ENCODE measurements at regions not wholly inside any gene's neighbourhood (a gene's known extent, or its start where the extent isn't known, plus 50 kb on each side); places are given as distances from the start of the nearest gene placed in this dataset.

- TF ChIP-seq ZBTB33 (IDR thresholded peaks at IDR 0.05; ENCODE audit: extremely low read depth, insufficient replicate concordance, low read length) = no peak
- no peak for TF ChIP-seq POLR2AphosphoS5 (IDR thresholded peaks at IDR 0.05; ENCODE audit: low read depth, low read length)
- TF ChIP-seq FOSL1 (IDR thresholded peaks at IDR 0.05; ENCODE audit: low read depth) = no peak
- no peak for TF ChIP-seq POLR2A (IDR thresholded peaks at IDR 0.05; ENCODE audit: borderline replicate concordance, extremely low read depth, insufficient read depth, insufficient read length)
- no peak for TF ChIP-seq EZH2phosphoT487 (IDR thresholded peaks at IDR 0.05; ENCODE audit: borderline replicate concordance)
- TF ChIP-seq SIN3A (IDR thresholded peaks at IDR 0.05; ENCODE audit: low read depth) = no peak
- no peak for TF ChIP-seq TCF7L2 (IDR thresholded peaks at IDR 0.05; ENCODE audit: borderline replicate concordance, extremely low read depth, insufficient read depth, insufficient read length)
- TF ChIP-seq MAX (IDR thresholded peaks at IDR 0.05) = no peak
- TF ChIP-seq EZH2 (IDR thresholded peaks at IDR 0.05) = no peak
- no peak for TF ChIP-seq EGR1 (IDR thresholded peaks at IDR 0.05; ENCODE audit: low read depth)
These were observed 59.7 kb downstream of the ELAPOR2 start (continued) for GRCh38 chr7:86999750-87000149.

- TF ChIP-seq POLR2A (IDR thresholded peaks at IDR 0.05; ENCODE audit: borderline replicate concordance, extremely low read depth, insufficient read depth, insufficient read length) (no peak), SP1 (IDR thresholded peaks at IDR 0.05; ENCODE audit: low read depth) (no peak), POLR2AphosphoS5 (IDR thresholded peaks at IDR 0.05; ENCODE audit: low read depth, low read length) (no peak), YY1 (IDR thresholded peaks at IDR 0.05; ENCODE audit: extremely low read depth, insufficient replicate concordance, low read depth, low read length) (no peak), SIN3A (IDR thresholded peaks at IDR 0.05; ENCODE audit: low read depth) (no peak), ELF1 (IDR thresholded peaks at IDR 0.05; ENCODE audit: borderline replicate concordance, low read depth) (no peak), JUND (IDR thresholded peaks at IDR 0.05) (no peak), EGR1 (IDR thresholded peaks at IDR 0.05; ENCODE audit: low read depth) (no peak), EZH2 (IDR thresholded peaks at IDR 0.05) (no peak), ZFX (IDR thresholded peaks at IDR 0.05) (no peak), CEBPB (IDR thresholded peaks at IDR 0.05; ENCODE audit: low read depth) (no peak)
- no peak overlapping the region for H3K27ac ChIP-seq (ENCODE audit: low read depth, low read length)
- no peak for ATAC-seq
- H3K79me2 ChIP-seq (ENCODE audit: insufficient read depth, low read length) = peaks cover 25% of the 10 kb centered on the region
- intact Hi-C loops (cut with micrococcal nuclease) = no loop called here
- RAD21 ChIA-PET (ENCODE audit: low non-redundant PET in 1 of 2, low total read pairs in 2 of 2, uncharacterized antibody in 2 of 2, unreplicated experiment in 2 of 2) = no interaction called here
- no peaks in the 10 kb centered on the region for H3K9me3 ChIP-seq (ENCODE audit: control insufficient read depth in 1 of 2, insufficient read depth in 1 of 2, low read depth in 1 of 2, low read length in 2 of 2)
- POLR2A ChIA-PET = no interaction called here
- CTCF ChIA-PET = no interaction called here
- H3K4me1 ChIP-seq (ENCODE audit: control insufficient read depth in 1 of 2, insufficient read depth in 2 of 2, low read length in 2 of 2) = no peaks in the 10 kb centered on the region
- H3K9me2 ChIP-seq (ENCODE audit: insufficient read depth) = no peaks in the 10 kb centered on the region
- BruUV-seq (replicated peaks) = no TSS peak
- H3K9ac ChIP-seq (ENCODE audit: low read length) = no peak overlapping the region
- H2AFZ ChIP-seq (ENCODE audit: low read depth, low read length, poor library complexity, severe bottlenecking) = no peak overlapping the region
- no peak overlapping the region for H3K4me3 ChIP-seq (replicated peaks in 1 of 2; ENCODE audit: low read depth in 1 of 2, low read length in 2 of 2)
- no peak for DNase-seq (ENCODE audit: low read depth, low spot score)
- no peaks in the 10 kb centered on the region for H4K20me1 ChIP-seq (ENCODE audit: insufficient read depth)
- no peaks in the 10 kb centered on the region for H3K27me3 ChIP-seq (ENCODE audit: insufficient read depth, low read length)
- H3K36me3 ChIP-seq (ENCODE audit: control insufficient read depth in 1 of 2, insufficient read depth in 2 of 2, low read length in 2 of 2) = no peaks in the 10 kb centered on the region
- no peak overlapping the region for H3K4me2 ChIP-seq (ENCODE audit: low read length)
These were observed 63.6 kb downstream of the ELAPOR2 start for GRCh38 chr7:86995814-86996213.

All from HCT116 (cell line).